ENCODE measurements at regions not wholly inside any gene's neighbourhood (a gene's known extent, or its start where the extent isn't known, plus 50 kb on each side); places are given as distances from the start of the nearest gene placed in this dataset.
"Not testable (repeated sequence)": the region's sequence is repeated elsewhere in the genome, so short reads cannot be mapped to it uniquely, and the experiment has no call there.

GRCh38 chr10:64771253-64772050, 1250.3 kb downstream of the REEP3 start:
- no peaks in the 10 kb centered on the region for H3K36me3 ChIP-seq (ENCODE audit: control insufficient read depth in 1 of 2, insufficient read depth in 2 of 2, low read length in 2 of 2)
- no peak overlapping the region for H3K9ac ChIP-seq (ENCODE audit: low read depth in 1 of 2, low read length in 2 of 2)
- H3K27me3 ChIP-seq (ENCODE audit: control insufficient read depth in 1 of 2, insufficient read depth in 2 of 2, low read length in 2 of 2), result no peaks in the 10 kb centered on the region
- no peak overlapping the region for H3K4me3 ChIP-seq (ENCODE audit: low read depth in 1 of 2, low read length in 2 of 2)
- H3K4me1 ChIP-seq (ENCODE audit: control insufficient read depth in 1 of 2, insufficient read depth in 2 of 2, low read length in 2 of 2), result no peaks in the 10 kb centered on the region
- no peak overlapping the region for H3K27ac ChIP-seq (ENCODE audit: low read depth, low read length)
- no peaks in the 10 kb centered on the region for H3K9me3 ChIP-seq (ENCODE audit: control insufficient read depth in 1 of 2, low read length in 2 of 2)

- Histone ChIP-seq H3K4me1 (ENCODE audit: control insufficient read depth in 1 of 2, insufficient read depth in 2 of 2, low read length in 2 of 2) (no peaks in the 10 kb centered on the region), H3K9ac (ENCODE audit: low read depth in 1 of 2, low read length in 2 of 2) (no peak overlapping the region), H3K36me3 (ENCODE audit: control insufficient read depth in 1 of 2, insufficient read depth in 2 of 2, low read length in 2 of 2) (no peaks in the 10 kb centered on the region), H3K27me3 (ENCODE audit: control insufficient read depth in 1 of 2, insufficient read depth in 2 of 2, low read length in 2 of 2) (no peaks in the 10 kb centered on the region), H3K27ac (ENCODE audit: low read depth, low read length) (no peak overlapping the region), H3K9me3 (ENCODE audit: control insufficient read depth in 1 of 2, low read length in 2 of 2) (no peaks in the 10 kb centered on the region), H3K4me3 (ENCODE audit: low read depth in 1 of 2, low read length in 2 of 2) (no peak overlapping the region)
Measured at GRCh38 chr10:64773357-64773756, 1252.2 kb downstream of the REEP3 start.

DNA sequence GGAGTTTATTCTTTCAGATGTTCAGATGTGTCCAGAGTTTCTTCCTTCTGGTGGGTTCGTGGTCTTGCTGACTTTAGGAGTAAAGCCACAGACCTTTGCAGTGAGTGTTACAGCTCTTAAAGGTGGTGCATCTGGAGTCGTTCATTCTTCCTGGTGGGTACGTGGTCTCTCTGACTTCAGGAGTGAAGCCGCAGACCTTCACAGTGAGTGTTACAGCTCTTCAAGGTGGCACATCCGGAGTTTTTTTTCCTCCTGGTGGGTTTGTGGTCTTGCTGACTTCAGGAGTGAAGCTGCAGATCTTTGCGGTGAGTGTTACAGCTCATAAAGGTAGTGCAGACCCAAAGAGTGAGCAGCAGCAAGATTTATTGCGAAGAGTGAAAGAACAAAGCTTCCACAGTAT, 1263.2 kb downstream of the REEP3 start:
- H3K4me1 ChIP-seq (ENCODE audit: control insufficient read depth in 1 of 2, insufficient read depth in 2 of 2, low read length in 2 of 2); H3K27me3 ChIP-seq (ENCODE audit: control insufficient read depth in 1 of 2, insufficient read depth in 2 of 2, low read length in 2 of 2); H3K9me3 ChIP-seq (ENCODE audit: control insufficient read depth in 1 of 2, low read length in 2 of 2); H3K4me3 ChIP-seq (ENCODE audit: low read depth in 1 of 2, low read length in 2 of 2); H3K9ac ChIP-seq (ENCODE audit: low read depth in 1 of 2, low read length in 2 of 2); H3K36me3 ChIP-seq (ENCODE audit: control insufficient read depth in 1 of 2, insufficient read depth in 2 of 2, low read length in 2 of 2); H3K27ac ChIP-seq (ENCODE audit: low read depth, low read length): not testable (repeated sequence)

- Histone ChIP-seq H3K36me3 (ENCODE audit: control insufficient read depth in 1 of 2, insufficient read depth in 2 of 2, low read length in 2 of 2) (no peaks in the 10 kb centered on the region), H3K27me3 (ENCODE audit: control insufficient read depth in 1 of 2, insufficient read depth in 2 of 2, low read length in 2 of 2) (no peaks in the 10 kb centered on the region), H3K9ac (ENCODE audit: low read depth in 1 of 2, low read length in 2 of 2) (no peak overlapping the region), H3K4me1 (ENCODE audit: control insufficient read depth in 1 of 2, insufficient read depth in 2 of 2, low read length in 2 of 2) (no peaks in the 10 kb centered on the region), H3K27ac (ENCODE audit: low read depth, low read length) (no peak overlapping the region), H3K4me3 (ENCODE audit: low read depth in 1 of 2, low read length in 2 of 2) (no peak overlapping the region), H3K9me3 (ENCODE audit: control insufficient read depth in 1 of 2, low read length in 2 of 2) (no peaks in the 10 kb centered on the region)
Measured at GRCh38 chr10:64785816-64786215, 1264.6 kb downstream of the REEP3 start.

- H3K4me3 ChIP-seq (ENCODE audit: low read depth in 1 of 2, low read length in 2 of 2), result no peak overlapping the region
- H3K27ac ChIP-seq (ENCODE audit: low read depth, low read length), result no peak overlapping the region
- H3K36me3 ChIP-seq (ENCODE audit: control insufficient read depth in 1 of 2, insufficient read depth in 2 of 2, low read length in 2 of 2), result no peaks in the 10 kb centered on the region
- no peaks in the 10 kb centered on the region for H3K9me3 ChIP-seq (ENCODE audit: control insufficient read depth in 1 of 2, low read length in 2 of 2)
- H3K9ac ChIP-seq (ENCODE audit: low read depth in 1 of 2, low read length in 2 of 2), result no peak overlapping the region
- no peaks in the 10 kb centered on the region for H3K27me3 ChIP-seq (ENCODE audit: control insufficient read depth in 1 of 2, insufficient read depth in 2 of 2, low read length in 2 of 2)
- H3K4me1 ChIP-seq (ENCODE audit: control insufficient read depth in 1 of 2, insufficient read depth in 2 of 2, low read length in 2 of 2), result no peaks in the 10 kb centered on the region
Measured at GRCh38 chr10:64786989-64787388, 1265.8 kb downstream of the REEP3 start.

GRCh38 chr10:64795847-64796246, 1274.6 kb downstream of the REEP3 start:
- Histone ChIP-seq H3K9me3 (ENCODE audit: control insufficient read depth in 1 of 2, low read length in 2 of 2) (no peaks in the 10 kb centered on the region), H3K4me1 (ENCODE audit: control insufficient read depth in 1 of 2, insufficient read depth in 2 of 2, low read length in 2 of 2) (no peaks in the 10 kb centered on the region), H3K27ac (ENCODE audit: low read depth, low read length) (no peak overlapping the region), H3K36me3 (ENCODE audit: control insufficient read depth in 1 of 2, insufficient read depth in 2 of 2, low read length in 2 of 2) (no peaks in the 10 kb centered on the region), H3K4me3 (ENCODE audit: low read depth in 1 of 2, low read length in 2 of 2) (no peak overlapping the region), H3K9ac (ENCODE audit: low read depth in 1 of 2, low read length in 2 of 2) (no peak overlapping the region), H3K27me3 (ENCODE audit: control insufficient read depth in 1 of 2, insufficient read depth in 2 of 2, low read length in 2 of 2) (no peaks in the 10 kb centered on the region)

GRCh38 chr10:64798297-64798696, 1277.1 kb downstream of the REEP3 start:
- H3K36me3 ChIP-seq (ENCODE audit: control insufficient read depth in 1 of 2, insufficient read depth in 2 of 2, low read length in 2 of 2), result no peaks in the 10 kb centered on the region
- H3K9ac ChIP-seq (ENCODE audit: low read depth in 1 of 2, low read length in 2 of 2), result no peak overlapping the region
- no peaks in the 10 kb centered on the region for H3K9me3 ChIP-seq (ENCODE audit: control insufficient read depth in 1 of 2, low read length in 2 of 2)
- H3K4me1 ChIP-seq (ENCODE audit: control insufficient read depth in 1 of 2, insufficient read depth in 2 of 2, low read length in 2 of 2), result no peaks in the 10 kb centered on the region
- no peak overlapping the region for H3K27ac ChIP-seq (ENCODE audit: low read depth, low read length)
- no peak overlapping the region for H3K4me3 ChIP-seq (ENCODE audit: low read depth in 1 of 2, low read length in 2 of 2)
- no peaks in the 10 kb centered on the region for H3K27me3 ChIP-seq (ENCODE audit: control insufficient read depth in 1 of 2, insufficient read depth in 2 of 2, low read length in 2 of 2)

- H3K36me3 ChIP-seq (ENCODE audit: control insufficient read depth in 1 of 2, insufficient read depth in 2 of 2, low read length in 2 of 2); H3K9me3 ChIP-seq (ENCODE audit: control insufficient read depth in 1 of 2, low read length in 2 of 2); H3K27me3 ChIP-seq (ENCODE audit: control insufficient read depth in 1 of 2, insufficient read depth in 2 of 2, low read length in 2 of 2); H3K9ac ChIP-seq (ENCODE audit: low read depth in 1 of 2, low read length in 2 of 2); H3K27ac ChIP-seq (ENCODE audit: low read depth, low read length); H3K4me1 ChIP-seq (ENCODE audit: control insufficient read depth in 1 of 2, insufficient read depth in 2 of 2, low read length in 2 of 2); H3K4me3 ChIP-seq (ENCODE audit: low read depth in 1 of 2, low read length in 2 of 2): not testable (repeated sequence)
Measured at GRCh38 chr10:64808233-64808632, 1287.0 kb downstream of the REEP3 start.

DNA sequence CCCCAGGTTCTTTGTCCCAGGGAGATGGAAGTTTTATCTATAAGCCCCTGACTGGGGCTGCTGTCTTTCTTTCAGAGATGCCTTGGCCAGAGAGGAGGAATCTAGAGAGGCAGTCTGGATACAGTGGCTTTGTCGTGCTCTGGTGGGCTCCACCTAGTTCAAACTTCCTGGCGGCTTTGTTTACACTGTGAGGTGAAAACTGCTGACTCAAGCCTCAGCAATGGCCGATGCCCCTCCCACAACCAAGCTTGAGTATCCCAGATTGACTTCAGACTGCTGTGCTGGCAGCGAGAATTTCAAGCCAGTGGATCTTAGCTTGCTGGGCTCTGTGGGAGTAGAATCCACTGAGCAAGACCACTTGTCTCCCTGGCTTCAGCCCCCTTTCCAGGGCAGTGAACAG, 1288.8 kb downstream of the REEP3 start:
- not testable (repeated sequence) for H3K9ac ChIP-seq (ENCODE audit: low read depth in 1 of 2, low read length in 2 of 2); H3K9me3 ChIP-seq (ENCODE audit: control insufficient read depth in 1 of 2, low read length in 2 of 2); H3K4me3 ChIP-seq (ENCODE audit: low read depth in 1 of 2, low read length in 2 of 2); H3K27ac ChIP-seq (ENCODE audit: low read depth, low read length); H3K36me3 ChIP-seq (ENCODE audit: control insufficient read depth in 1 of 2, insufficient read depth in 2 of 2, low read length in 2 of 2); H3K27me3 ChIP-seq (ENCODE audit: control insufficient read depth in 1 of 2, insufficient read depth in 2 of 2, low read length in 2 of 2); H3K4me1 ChIP-seq (ENCODE audit: control insufficient read depth in 1 of 2, insufficient read depth in 2 of 2, low read length in 2 of 2)

- Histone ChIP-seq H3K27me3 (ENCODE audit: control insufficient read depth in 1 of 2, insufficient read depth in 2 of 2, low read length in 2 of 2) (no peaks in the 10 kb centered on the region), H3K9me3 (ENCODE audit: control insufficient read depth in 1 of 2, low read length in 2 of 2) (no peaks in the 10 kb centered on the region), H3K36me3 (ENCODE audit: control insufficient read depth in 1 of 2, insufficient read depth in 2 of 2, low read length in 2 of 2) (no peaks in the 10 kb centered on the region), H3K27ac (ENCODE audit: low read depth, low read length) (no peak overlapping the region), H3K9ac (ENCODE audit: low read depth in 1 of 2, low read length in 2 of 2) (no peak overlapping the region), H3K4me1 (ENCODE audit: control insufficient read depth in 1 of 2, insufficient read depth in 2 of 2, low read length in 2 of 2) (no peaks in the 10 kb centered on the region), H3K4me3 (ENCODE audit: low read depth in 1 of 2, low read length in 2 of 2) (no peak overlapping the region)
Measured at GRCh38 chr10:64813391-64813790, 1292.2 kb downstream of the REEP3 start.

GRCh38 chr10:64814201-64814600, 1293.0 kb downstream of the REEP3 start:
- Histone ChIP-seq H3K9me3 (ENCODE audit: control insufficient read depth in 1 of 2, low read length in 2 of 2) (no peaks in the 10 kb centered on the region), H3K9ac (ENCODE audit: low read depth in 1 of 2, low read length in 2 of 2) (no peak overlapping the region), H3K36me3 (ENCODE audit: control insufficient read depth in 1 of 2, insufficient read depth in 2 of 2, low read length in 2 of 2) (no peaks in the 10 kb centered on the region), H3K4me1 (ENCODE audit: control insufficient read depth in 1 of 2, insufficient read depth in 2 of 2, low read length in 2 of 2) (no peaks in the 10 kb centered on the region), H3K27me3 (ENCODE audit: control insufficient read depth in 1 of 2, insufficient read depth in 2 of 2, low read length in 2 of 2) (no peaks in the 10 kb centered on the region), H3K4me3 (ENCODE audit: low read depth in 1 of 2, low read length in 2 of 2) (no peak overlapping the region), H3K27ac (ENCODE audit: low read depth, low read length) (no peak overlapping the region)
